ENCODE measurements at regions not wholly inside any gene's neighbourhood (a gene's known extent, or its start where the extent isn't known, plus 50 kb on each side); places are given as distances from the start of the nearest gene placed in this dataset.

DNA sequence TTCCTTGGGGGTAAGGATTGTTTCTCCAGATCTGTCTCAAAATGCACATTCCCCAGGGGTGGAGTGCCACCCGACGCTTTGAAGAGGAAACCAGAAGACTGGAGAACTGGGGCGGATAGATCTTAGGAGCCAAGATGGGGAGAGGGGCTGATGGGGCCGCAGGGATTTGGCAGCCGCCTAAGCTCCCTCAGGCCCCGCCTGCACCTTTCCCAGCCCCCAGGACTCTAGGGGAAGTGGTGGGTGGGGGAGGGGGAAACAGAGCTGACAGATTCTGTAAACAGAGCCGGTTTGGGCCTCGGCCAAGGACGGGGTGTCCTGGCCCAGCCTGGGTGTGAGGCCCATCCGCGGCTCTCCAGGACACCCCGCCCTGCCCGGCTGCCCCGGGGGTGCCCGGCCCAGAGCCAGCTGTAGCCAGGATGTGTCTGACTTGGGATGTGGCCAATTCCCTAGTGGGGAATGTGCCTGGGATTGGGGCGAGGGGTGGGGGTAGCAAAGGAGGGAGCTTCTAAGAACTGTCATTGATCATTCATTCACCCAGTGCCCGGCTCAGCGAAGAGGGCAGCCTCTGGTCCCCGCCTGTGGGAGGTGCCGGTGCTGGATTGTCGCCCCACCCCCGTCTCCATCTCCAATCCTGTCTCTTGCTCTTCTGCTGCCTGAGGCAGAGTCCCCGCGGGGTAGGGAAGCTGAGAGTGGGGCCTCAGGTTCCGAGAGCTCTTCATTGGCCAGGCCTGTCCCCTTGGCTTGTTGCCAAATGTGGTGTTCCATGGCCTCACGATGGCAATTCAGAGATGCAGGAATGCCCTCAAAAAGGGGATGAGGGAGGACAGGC, 54.8 kb upstream of the CDKN2AIPNL start (continued):
- TF ChIP-seq ZNF740 (CRISPR knock-in tag; IDR thresholded peaks at IDR 0.05): no peak
- no peak for TF ChIP-seq ZNF740 (tag; IDR thresholded peaks at IDR 0.05)
- TF ChIP-seq HMG20B (CRISPR knock-in tag; IDR thresholded peaks at IDR 0.05): peak; percentile 43; the same call in 1 of the 2 replicates
- TF ChIP-seq NCOA2 (IDR thresholded peaks at IDR 0.05; ENCODE audit: partially characterized antibody in 2 of 2): no peak
- TF ChIP-seq ERF (CRISPR knock-in tag; IDR thresholded peaks at IDR 0.05): no peak
- TF ChIP-seq, protein P1, sequence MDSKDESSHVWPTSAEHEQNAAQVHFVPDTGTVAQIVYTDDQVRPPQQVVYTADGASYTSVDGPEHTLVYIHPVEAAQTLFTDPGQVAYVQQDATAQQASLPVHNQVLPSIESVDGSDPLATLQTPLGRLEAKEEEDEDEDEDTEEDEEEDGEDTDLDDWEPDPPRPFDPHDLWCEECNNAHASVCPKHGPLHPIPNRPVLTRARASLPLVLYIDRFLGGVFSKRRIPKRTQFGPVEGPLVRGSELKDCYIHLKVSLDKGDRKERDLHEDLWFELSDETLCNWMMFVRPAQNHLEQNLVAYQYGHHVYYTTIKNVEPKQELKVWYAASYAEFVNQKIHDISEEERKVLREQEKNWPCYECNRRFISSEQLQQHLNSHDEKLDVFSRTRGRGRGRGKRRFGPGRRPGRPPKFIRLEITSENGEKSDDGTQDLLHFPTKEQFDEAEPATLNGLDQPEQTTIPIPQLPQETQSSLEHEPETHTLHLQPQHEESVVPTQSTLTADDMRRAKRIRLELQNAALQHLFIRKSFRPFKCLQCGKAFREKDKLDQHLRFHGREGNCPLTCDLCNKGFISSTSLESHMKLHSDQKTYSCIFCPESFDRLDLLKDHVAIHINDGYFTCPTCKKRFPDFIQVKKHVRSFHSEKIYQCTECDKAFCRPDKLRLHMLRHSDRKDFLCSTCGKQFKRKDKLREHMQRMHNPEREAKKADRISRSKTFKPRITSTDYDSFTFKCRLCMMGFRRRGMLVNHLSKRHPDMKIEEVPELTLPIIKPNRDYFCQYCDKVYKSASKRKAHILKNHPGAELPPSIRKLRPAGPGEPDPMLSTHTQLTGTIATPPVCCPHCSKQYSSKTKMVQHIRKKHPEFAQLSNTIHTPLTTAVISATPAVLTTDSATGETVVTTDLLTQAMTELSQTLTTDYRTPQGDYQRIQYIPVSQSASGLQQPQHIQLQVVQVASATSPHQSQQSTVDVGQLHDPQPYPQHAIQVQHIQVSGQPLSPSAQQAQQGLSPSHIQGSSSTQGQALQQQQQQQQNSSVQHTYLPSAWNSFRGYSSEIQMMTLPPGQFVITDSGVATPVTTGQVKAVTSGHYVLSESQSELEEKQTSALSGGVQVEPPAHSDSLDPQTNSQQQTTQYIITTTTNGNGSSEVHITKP (IDR thresholded peaks at IDR 0.05; ENCODE audit: partially characterized antibody): peak; percentile 36
- no peak for TF ChIP-seq SIX5 (IDR thresholded peaks at IDR 0.05; ENCODE audit: borderline replicate concordance in 1 of 2, insufficient read depth in 1 of 2, low read depth in 1 of 2, low read length in 2 of 2)
- TF ChIP-seq ZNF584 (CRISPR knock-in tag; IDR thresholded peaks at IDR 0.05; ENCODE audit: low read depth): 0 out of 2 replicates have a peak, but pooled peaks have one; percentile 15
- no peak for TF ChIP-seq ZFP1 (CRISPR knock-in tag; IDR thresholded peaks at IDR 0.05)
- TF ChIP-seq, protein P2, sequence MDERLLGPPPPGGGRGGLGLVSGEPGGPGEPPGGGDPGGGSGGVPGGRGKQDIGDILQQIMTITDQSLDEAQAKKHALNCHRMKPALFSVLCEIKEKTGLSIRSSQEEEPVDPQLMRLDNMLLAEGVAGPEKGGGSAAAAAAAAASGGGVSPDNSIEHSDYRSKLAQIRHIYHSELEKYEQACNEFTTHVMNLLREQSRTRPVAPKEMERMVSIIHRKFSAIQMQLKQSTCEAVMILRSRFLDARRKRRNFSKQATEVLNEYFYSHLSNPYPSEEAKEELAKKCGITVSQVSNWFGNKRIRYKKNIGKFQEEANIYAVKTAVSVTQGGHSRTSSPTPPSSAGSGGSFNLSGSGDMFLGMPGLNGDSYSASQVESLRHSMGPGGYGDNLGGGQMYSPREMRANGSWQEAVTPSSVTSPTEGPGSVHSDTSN (CRISPR knock-in tag; IDR thresholded peaks at IDR 0.05; ENCODE audit: low read depth): no peak
- TF ChIP-seq, protein P2 (tag; conservative IDR thresholded peaks at IDR 0.05; ENCODE audit: low read depth): 0 out of 2 replicates have a peak, but pooled peaks have one; percentile 19
- no peak for TF ChIP-seq THRB (CRISPR knock-in tag; conservative IDR thresholded peaks at IDR 0.05)
- TF ChIP-seq, protein P3, sequence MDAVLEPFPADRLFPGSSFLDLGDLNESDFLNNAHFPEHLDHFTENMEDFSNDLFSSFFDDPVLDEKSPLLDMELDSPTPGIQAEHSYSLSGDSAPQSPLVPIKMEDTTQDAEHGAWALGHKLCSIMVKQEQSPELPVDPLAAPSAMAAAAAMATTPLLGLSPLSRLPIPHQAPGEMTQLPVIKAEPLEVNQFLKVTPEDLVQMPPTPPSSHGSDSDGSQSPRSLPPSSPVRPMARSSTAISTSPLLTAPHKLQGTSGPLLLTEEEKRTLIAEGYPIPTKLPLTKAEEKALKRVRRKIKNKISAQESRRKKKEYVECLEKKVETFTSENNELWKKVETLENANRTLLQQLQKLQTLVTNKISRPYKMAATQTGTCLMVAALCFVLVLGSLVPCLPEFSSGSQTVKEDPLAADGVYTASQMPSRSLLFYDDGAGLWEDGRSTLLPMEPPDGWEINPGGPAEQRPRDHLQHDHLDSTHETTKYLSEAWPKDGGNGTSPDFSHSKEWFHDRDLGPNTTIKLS (IDR thresholded peaks at IDR 0.05; ENCODE audit: borderline replicate concordance, low read depth): no peak; the same call in 1 of the 2 replicates
- TF ChIP-seq ZNF408 (CRISPR knock-in tag; IDR thresholded peaks at IDR 0.05; ENCODE audit: low read depth): no peak

Data from K562 (cell line).